Tibial nerve (tissue), 4 donors: ENCODE measurements at regions not wholly inside any gene's neighbourhood (a gene's known extent, or its start where the extent isn't known, plus 50 kb on each side); places are given as distances from the start of the nearest gene placed in this dataset.

Source experiments
- DNase-seq, 2 donors: peaks; one replicate each; pipeline ENCODE4 v3.0.0-alpha.2; 2019; ENCODE audit warnings: low spot score in 2 of 2
- H3K27ac ChIP-seq, 4 donors: fragments of 200-600 bp; sonication (generic) in 3 of 4; one replicate each; pipeline ENCODE4 v1.5.1; 2017 to 2019; ENCODE audit warnings: mild to moderate bottlenecking in 1 of 4
- H3K27me3 ChIP-seq, 2 donors: fragments of 200-600 bp; sonication (generic) in 1 of 2; one replicate each; pipeline versions ENCODE4 v1.5.1 to v1.6.0; 2017 to 2019
- H3K36me3 ChIP-seq, 3 donors: fragments of 200-600 bp; sonication (generic); one replicate each; pipeline ENCODE4 v1.5.1; 2018 to 2019
- H3K4me1 ChIP-seq, 4 donors: fragments of 200-600 bp; sonication (generic) in 3 of 4; one replicate each; pipeline ENCODE4 v1.5.1; 2017 to 2019
- H3K4me3 ChIP-seq, 4 donors: fragments of 200-600 bp; sonication (generic) in 3 of 4; one replicate each; pipeline ENCODE4 v1.5.1; 2017 to 2019; ENCODE audit warnings: mild to moderate bottlenecking in 1 of 4, moderate library complexity in 1 of 4
- H3K9me3 ChIP-seq, 4 donors: fragments of 200-600 bp; sonication (generic) in 3 of 4; one replicate each; pipeline ENCODE4 v1.5.1; 2017 to 2019
- CTCF ChIP-seq, 5 experiments: fragments of 200-600 bp in 3 of 5; fragments of 450-650 bp in 2 of 5; sonication (generic) in 3 of 5; IDR thresholded peaks; one replicate each; pipeline ENCODE4 v1.5.1; 2016 to 2019; ENCODE audit warnings: antibody characterized with exemption in 5 of 5, mild to moderate bottlenecking in 3 of 5, moderate library complexity in 2 of 5
- EP300 ChIP-seq, 2 donors: sonication (generic); formaldehyde crosslinking; IDR thresholded peaks; one replicate each; pipeline ENCODE4 v1.6.1; 2017; ENCODE audit warnings: antibody characterized with exemption in 2 of 2, mild to moderate bottlenecking in 1 of 2
- POLR2A ChIP-seq, 2 donors: fragments of 450-650 bp; IDR thresholded peaks; one replicate each; pipeline ENCODE4 v1.6.1; 2017; ENCODE audit warnings: antibody characterized with exemption in 2 of 2, mild to moderate bottlenecking in 2 of 2, moderate library complexity in 2 of 2
- WGBS, 2 donors: methylation state at CpG; one replicate each; pipeline ENCODE4 v1.1.5; 2018; 5-methylcytosine and 5-hydroxymethylcytosine counted together

- TF ChIP-seq POLR2A (IDR thresholded peaks at IDR 0.05) (no peak), EP300 (IDR thresholded peaks at IDR 0.05) (no peak), CTCF (IDR thresholded peaks at IDR 0.05) (no peak)
- Histone ChIP-seq H3K27ac (no peak overlapping the region), H3K9me3 (peaks cover 0 to 6% (median 0%) of the 10 kb centered on the region in 4 donors), H3K4me1 (no peaks in the 10 kb centered on the region), H3K4me3 (no peak overlapping the region), H3K27me3 (no peaks in the 10 kb centered on the region), H3K36me3 (no peaks in the 10 kb centered on the region)
- DNase-seq = no peak
- WGBS, 2 donors = 87 to 95% methylated on average over 2 of the region's 2 CpGs
Measured at GRCh38 chr3:166752214-166752613, 627.9 kb downstream of the ZBBX start.

GRCh38 chr3:166743481-166744134 is 636.5 kb downstream of the ZBBX start:
- Histone ChIP-seq H3K4me3 (no peak overlapping the region), H3K9me3 (no peaks in the 10 kb centered on the region), H3K36me3 (no peaks in the 10 kb centered on the region), H3K27ac (no peak overlapping the region), H3K27me3 (no peaks in the 10 kb centered on the region), H3K4me1 (no peaks in the 10 kb centered on the region)
- TF ChIP-seq EP300 (IDR thresholded peaks at IDR 0.05) (no peak), CTCF (IDR thresholded peaks at IDR 0.05) (no peak), POLR2A (IDR thresholded peaks at IDR 0.05) (no peak)
- 20 to 21% methylated on average over 2 of the region's 2 CpGs for WGBS, 2 donors
- no peak for DNase-seq

GRCh38 chr3:166734734-166735133 is 645.4 kb downstream of the ZBBX start:
- H3K4me3 ChIP-seq = no peak overlapping the region
- WGBS, 2 donors = 89 to 92% methylated on average over 3 of the region's 3 CpGs
- DNase-seq = no peak
- no peaks in the 10 kb centered on the region for H3K4me1 ChIP-seq
- no peaks in the 10 kb centered on the region for H3K27me3 ChIP-seq
- TF ChIP-seq EP300 (IDR thresholded peaks at IDR 0.05) = no peak
- TF ChIP-seq CTCF (IDR thresholded peaks at IDR 0.05) = no peak
- TF ChIP-seq POLR2A (IDR thresholded peaks at IDR 0.05) = no peak
- H3K36me3 ChIP-seq = no peaks in the 10 kb centered on the region
- H3K27ac ChIP-seq = no peak overlapping the region
- peaks cover 0 to 8% (median 0%) of the 10 kb centered on the region in 4 donors for H3K9me3 ChIP-seq

GRCh38 chr3:166731701-166732100 is 648.4 kb downstream of the ZBBX start:
- Histone ChIP-seq H3K27me3 (no peaks in the 10 kb centered on the region), H3K27ac (no peak overlapping the region), H3K36me3 (no peaks in the 10 kb centered on the region), H3K4me1 (no peaks in the 10 kb centered on the region), H3K9me3 (peaks cover 0 to 8% (median 0%) of the 10 kb centered on the region in 4 donors), H3K4me3 (no peak overlapping the region)
- 93 to 95% methylated on average over 1 of the region's 1 CpG for WGBS, 2 donors
- no peak for DNase-seq
- TF ChIP-seq POLR2A (IDR thresholded peaks at IDR 0.05) (no peak), EP300 (IDR thresholded peaks at IDR 0.05) (no peak), CTCF (IDR thresholded peaks at IDR 0.05) (no peak)

- H3K36me3 ChIP-seq = no peaks in the 10 kb centered on the region
- H3K27ac ChIP-seq = no peak overlapping the region
- no peaks in the 10 kb centered on the region for H3K4me1 ChIP-seq
- TF ChIP-seq CTCF (IDR thresholded peaks at IDR 0.05) = no peak
- TF ChIP-seq EP300 (IDR thresholded peaks at IDR 0.05) = no peak
- TF ChIP-seq POLR2A (IDR thresholded peaks at IDR 0.05) = no peak
- DNase-seq = no peak
- H3K9me3 ChIP-seq = no peaks in the 10 kb centered on the region
- no peaks in the 10 kb centered on the region for H3K27me3 ChIP-seq
- H3K4me3 ChIP-seq = no peak overlapping the region
Measured at GRCh38 chr3:166721466-166721865, 658.6 kb downstream of the ZBBX start.
